Esophagus squamous epithelium (tissue), 5 donors: ENCODE measurements at regions not wholly inside any gene's neighbourhood (a gene's known extent, or its start where the extent isn't known, plus 50 kb on each side); places are given as distances from the start of the nearest gene placed in this dataset.

Source experiments
- DNase-seq: peaks from one replicate; lab custom pipeline; 2025; lab: John Stamatoyannopoulos, UW
- H3K27ac ChIP-seq, 4 donors: fragments of 200-600 bp; sonication (generic); one replicate each; pipeline ENCODE4 v1.5.1; 2016 to 2019; ENCODE audit warnings: mild to moderate bottlenecking in 1 of 4
- H3K27me3 ChIP-seq, 4 donors: fragments of 200-600 bp; sonication (generic); 1 replicate in 3 of 4; 2 replicates in 1 of 4; pipeline versions ENCODE4 v1.5.1 to v1.6.0; 2017 to 2021; ENCODE audit warnings: antibody characterized with exemption in 1 of 4
- H3K36me3 ChIP-seq, 3 donors: fragments of 200-600 bp; sonication (generic); one replicate each; pipeline ENCODE4 v1.5.1; 2016 to 2019
- H3K4me1 ChIP-seq, 3 donors: fragments of 200-600 bp; sonication (generic); one replicate each; pipeline ENCODE4 v1.5.1; 2017 to 2019
- H3K4me3 ChIP-seq, 4 donors: fragments of 200-600 bp; sonication (generic); 1 replicate in 3 of 4; 2 replicates in 1 of 4; pipeline ENCODE4 v1.5.1; 2016 to 2019; ENCODE audit warnings: mild to moderate bottlenecking in 2 of 4, moderate library complexity in 1 of 4
- H3K9me3 ChIP-seq, 3 donors: fragments of 200-600 bp; sonication (generic); one replicate each; pipeline ENCODE4 v1.5.1; 2016 to 2019
- POLR2A ChIP-seq, 4 donors: fragments of 450-650 bp; IDR thresholded peaks; one replicate each; pipeline ENCODE4 v1.6.1; 2017; ENCODE audit warnings: antibody characterized with exemption in 4 of 4, mild to moderate bottlenecking in 4 of 4, moderate library complexity in 3 of 4
- WGBS, 2 donors: methylation state at CpG; one replicate each; pipeline ENCODE4 v1.1.5; 2018; 5-methylcytosine and 5-hydroxymethylcytosine counted together
- intact Hi-C: fragments of 100-400 bp; cut with DNase I; formaldehyde crosslinking; loops from one replicate; pipeline ENCODE4 v1.15.0; 2022
- TF ChIP-seq, protein P1 (sequence below), 6 experiments: fragments of 450-650 bp in 4 of 6; fragments of 200-600 bp in 2 of 6; sonication (generic) in 2 of 6; IDR thresholded peaks; one replicate each; pipeline ENCODE4 v1.5.1; 2016 to 2019; ENCODE audit warnings: antibody characterized with exemption in 6 of 6, mild to moderate bottlenecking in 4 of 6, moderate library complexity in 4 of 6
- donor health status: DM: yes; HTN: yes; CAD: no.

DNA sequence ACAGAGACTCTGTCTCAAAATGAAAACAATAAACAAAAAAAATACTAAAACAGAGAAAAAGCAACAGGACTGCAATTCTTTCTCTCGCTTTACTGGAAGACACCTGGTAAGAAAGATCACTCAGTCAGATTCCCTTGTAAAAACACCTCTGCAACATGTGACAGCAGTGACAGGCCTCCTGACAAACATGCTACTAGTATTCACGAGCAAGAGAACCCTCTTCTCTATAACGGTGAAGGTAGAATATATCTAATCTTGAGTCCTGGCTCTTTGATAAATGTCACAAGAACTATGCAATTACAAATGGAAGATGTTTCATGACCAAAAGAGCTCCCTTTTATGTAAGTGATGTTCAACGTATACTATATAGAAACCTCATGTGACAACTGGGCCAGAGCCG, 986.7 kb upstream of the LRRN3 start:
- Histone ChIP-seq H3K27ac (no peak overlapping the region), H3K36me3 (no peaks in the 10 kb centered on the region), H3K4me3 (no peak overlapping the region), H3K27me3 (no peaks in the 10 kb centered on the region), H3K9me3 (no peaks in the 10 kb centered on the region), H3K4me1 (no peaks in the 10 kb centered on the region)
- intact Hi-C loops: no loop called here
- no peak for TF ChIP-seq POLR2A (IDR thresholded peaks at IDR 0.05)
- TF ChIP-seq, protein P1, sequence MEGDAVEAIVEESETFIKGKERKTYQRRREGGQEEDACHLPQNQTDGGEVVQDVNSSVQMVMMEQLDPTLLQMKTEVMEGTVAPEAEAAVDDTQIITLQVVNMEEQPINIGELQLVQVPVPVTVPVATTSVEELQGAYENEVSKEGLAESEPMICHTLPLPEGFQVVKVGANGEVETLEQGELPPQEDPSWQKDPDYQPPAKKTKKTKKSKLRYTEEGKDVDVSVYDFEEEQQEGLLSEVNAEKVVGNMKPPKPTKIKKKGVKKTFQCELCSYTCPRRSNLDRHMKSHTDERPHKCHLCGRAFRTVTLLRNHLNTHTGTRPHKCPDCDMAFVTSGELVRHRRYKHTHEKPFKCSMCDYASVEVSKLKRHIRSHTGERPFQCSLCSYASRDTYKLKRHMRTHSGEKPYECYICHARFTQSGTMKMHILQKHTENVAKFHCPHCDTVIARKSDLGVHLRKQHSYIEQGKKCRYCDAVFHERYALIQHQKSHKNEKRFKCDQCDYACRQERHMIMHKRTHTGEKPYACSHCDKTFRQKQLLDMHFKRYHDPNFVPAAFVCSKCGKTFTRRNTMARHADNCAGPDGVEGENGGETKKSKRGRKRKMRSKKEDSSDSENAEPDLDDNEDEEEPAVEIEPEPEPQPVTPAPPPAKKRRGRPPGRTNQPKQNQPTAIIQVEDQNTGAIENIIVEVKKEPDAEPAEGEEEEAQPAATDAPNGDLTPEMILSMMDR (IDR thresholded peaks at IDR 0.05): no peak
- WGBS, 2 donors: 75 to 82% methylated on average over 5 of the region's 5 CpGs
- DNase-seq: no peak

DNA sequence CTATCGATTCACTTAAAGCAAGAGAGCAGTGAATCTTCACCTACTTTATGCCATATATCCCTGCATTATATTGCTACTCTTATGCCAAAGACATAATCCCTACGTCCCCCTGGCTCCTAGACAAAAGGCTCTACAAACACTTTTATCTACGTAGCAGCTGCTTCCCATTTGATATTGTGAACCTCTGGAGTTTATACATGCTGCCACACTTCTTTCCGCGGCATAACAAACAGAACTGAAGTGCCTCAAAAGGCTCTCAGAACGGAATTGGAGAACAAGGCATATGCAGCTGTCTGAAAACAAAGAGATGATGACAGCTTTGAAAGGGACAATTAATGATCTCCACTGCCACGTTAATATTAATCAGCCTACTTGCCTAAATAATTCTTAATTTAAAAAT, 985.6 kb upstream of the LRRN3 start:
- H3K4me1 ChIP-seq: no peaks in the 10 kb centered on the region
- H3K9me3 ChIP-seq: no peaks in the 10 kb centered on the region
- intact Hi-C loops: no loop called here
- H3K27ac ChIP-seq: no peak overlapping the region
- TF ChIP-seq POLR2A (IDR thresholded peaks at IDR 0.05): no peak
- TF ChIP-seq, protein P1 (IDR thresholded peaks at IDR 0.05): no peak
- H3K27me3 ChIP-seq: no peaks in the 10 kb centered on the region
- 21 to 25% methylated on average over 7 of the region's 7 CpGs for WGBS, 2 donors
- no peak overlapping the region for H3K4me3 ChIP-seq
- no peaks in the 10 kb centered on the region for H3K36me3 ChIP-seq
- DNase-seq: no peak

DNA sequence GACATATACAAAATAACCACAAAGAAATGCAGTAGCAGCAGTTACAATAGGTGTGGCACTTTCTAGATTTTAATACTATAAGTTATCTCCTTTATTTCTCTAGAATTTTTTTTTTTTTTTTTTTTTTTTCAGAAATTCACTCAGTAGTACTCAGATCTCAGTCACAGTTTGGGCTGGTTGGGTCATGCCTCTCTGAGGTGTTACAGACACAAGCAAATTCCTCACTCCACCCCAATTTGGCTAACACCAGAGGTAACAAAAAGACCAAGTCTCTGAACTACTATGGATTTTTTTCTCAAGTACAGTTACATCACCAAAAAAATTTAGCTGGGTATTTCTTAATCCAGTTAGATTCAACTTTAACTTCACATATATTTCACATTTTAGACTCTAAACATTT, 985.1 kb upstream of the LRRN3 start:
- H3K27me3 ChIP-seq: no peaks in the 10 kb centered on the region
- no peaks in the 10 kb centered on the region for H3K4me1 ChIP-seq
- intact Hi-C loops: no loop called here
- no peak for TF ChIP-seq POLR2A (IDR thresholded peaks at IDR 0.05)
- TF ChIP-seq, protein P1 (IDR thresholded peaks at IDR 0.05): no peak
- no peaks in the 10 kb centered on the region for H3K9me3 ChIP-seq
- H3K4me3 ChIP-seq: no peak overlapping the region
- no peak for DNase-seq
- H3K27ac ChIP-seq: no peak overlapping the region
- H3K36me3 ChIP-seq: no peaks in the 10 kb centered on the region

DNA sequence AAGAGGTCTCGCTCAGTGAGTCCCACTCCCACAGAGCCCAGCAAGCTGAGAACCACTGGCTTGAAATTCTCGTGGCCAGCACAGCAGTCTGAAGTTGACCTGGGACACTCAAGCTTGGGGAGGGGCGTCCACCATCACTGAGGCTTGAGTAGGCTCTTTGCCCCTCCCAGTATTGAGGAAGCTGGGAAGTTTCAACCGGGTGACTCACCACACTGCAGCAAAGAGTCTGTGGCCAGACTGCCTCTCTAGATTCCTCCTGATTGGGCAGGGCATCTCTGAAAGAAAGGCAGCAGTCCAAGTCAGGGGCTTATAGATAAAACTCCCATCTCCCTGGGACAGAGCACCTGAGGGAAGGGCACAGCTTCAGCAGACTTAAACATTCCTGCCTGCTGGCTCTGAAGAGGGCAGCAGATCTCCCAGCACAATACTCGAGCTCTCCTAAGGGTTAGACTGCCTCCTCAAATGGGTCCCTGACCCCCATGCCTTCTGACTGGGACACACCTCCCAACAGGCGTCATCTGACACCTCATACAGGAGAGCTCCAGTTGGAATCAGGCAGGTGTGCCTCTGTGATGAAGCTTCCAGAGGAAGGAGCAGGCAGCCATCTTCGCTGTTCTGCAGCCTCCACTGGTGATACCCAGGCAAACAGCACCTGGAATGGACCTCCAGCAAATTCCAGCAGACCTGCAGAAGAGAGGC, 970.9 kb upstream of the LRRN3 start:
- H3K27ac ChIP-seq: no peak overlapping the region
- no peaks in the 10 kb centered on the region for H3K9me3 ChIP-seq
- no peak for TF ChIP-seq POLR2A (IDR thresholded peaks at IDR 0.05)
- TF ChIP-seq, protein P1 (IDR thresholded peaks at IDR 0.05): no peak
- intact Hi-C loops: no loop called here
- no peak overlapping the region for H3K4me3 ChIP-seq
- 54 to 70% methylated on average over 2 of the region's 7 CpGs for WGBS, 2 donors
- no peaks in the 10 kb centered on the region for H3K36me3 ChIP-seq
- H3K27me3 ChIP-seq: no peaks in the 10 kb centered on the region
- H3K4me1 ChIP-seq: no peaks in the 10 kb centered on the region
- no peak for DNase-seq

DNA sequence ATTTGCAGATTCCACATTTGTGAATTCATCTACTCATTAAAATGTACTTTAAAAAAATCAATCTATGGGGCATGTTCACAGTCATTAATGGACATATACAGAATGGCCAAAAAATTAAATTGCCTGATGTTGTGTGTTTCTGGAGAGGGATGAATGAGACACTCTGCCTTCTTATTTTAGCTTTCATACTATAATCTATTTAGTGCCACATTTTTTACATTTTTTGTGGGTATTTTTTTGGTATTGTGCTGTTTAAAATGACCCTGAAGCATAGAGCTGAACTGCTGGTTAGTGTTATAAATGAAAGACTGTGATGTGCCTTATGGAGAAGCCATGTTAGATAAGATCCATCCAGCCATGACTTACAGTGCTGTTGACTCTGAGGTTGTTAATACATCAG, 961.8 kb upstream of the LRRN3 start:
- no peaks in the 10 kb centered on the region for H3K4me1 ChIP-seq
- intact Hi-C loops: no loop called here
- no peak overlapping the region for H3K27ac ChIP-seq
- H3K4me3 ChIP-seq: no peak overlapping the region
- TF ChIP-seq, protein P1 (IDR thresholded peaks at IDR 0.05): no peak
- no peak for TF ChIP-seq POLR2A (IDR thresholded peaks at IDR 0.05)
- no peak for DNase-seq
- H3K36me3 ChIP-seq: no peaks in the 10 kb centered on the region
- H3K27me3 ChIP-seq: no peaks in the 10 kb centered on the region
- H3K9me3 ChIP-seq: no peaks in the 10 kb centered on the region
